ENCODE measurements at regions not wholly inside any gene's neighbourhood (a gene's known extent, or its start where the extent isn't known, plus 50 kb on each side); places are given as distances from the start of the nearest gene placed in this dataset.

DNA sequence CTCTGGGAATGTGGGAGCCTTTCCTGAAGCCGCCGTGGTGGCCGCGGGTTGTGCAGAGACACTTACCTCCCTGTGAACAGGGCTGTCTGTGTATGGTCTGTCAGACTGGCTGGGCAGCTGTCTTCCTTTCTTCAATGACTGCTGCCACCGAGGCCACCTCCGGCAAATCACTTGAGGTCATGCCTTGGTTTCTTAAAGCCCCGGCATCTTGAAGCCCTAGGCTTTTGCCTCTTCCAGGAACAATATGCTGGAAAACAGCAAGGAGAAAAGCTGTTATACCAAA, 79.5 kb upstream of the ZSWIM6 start:
- TF ChIP-seq, protein P1, sequence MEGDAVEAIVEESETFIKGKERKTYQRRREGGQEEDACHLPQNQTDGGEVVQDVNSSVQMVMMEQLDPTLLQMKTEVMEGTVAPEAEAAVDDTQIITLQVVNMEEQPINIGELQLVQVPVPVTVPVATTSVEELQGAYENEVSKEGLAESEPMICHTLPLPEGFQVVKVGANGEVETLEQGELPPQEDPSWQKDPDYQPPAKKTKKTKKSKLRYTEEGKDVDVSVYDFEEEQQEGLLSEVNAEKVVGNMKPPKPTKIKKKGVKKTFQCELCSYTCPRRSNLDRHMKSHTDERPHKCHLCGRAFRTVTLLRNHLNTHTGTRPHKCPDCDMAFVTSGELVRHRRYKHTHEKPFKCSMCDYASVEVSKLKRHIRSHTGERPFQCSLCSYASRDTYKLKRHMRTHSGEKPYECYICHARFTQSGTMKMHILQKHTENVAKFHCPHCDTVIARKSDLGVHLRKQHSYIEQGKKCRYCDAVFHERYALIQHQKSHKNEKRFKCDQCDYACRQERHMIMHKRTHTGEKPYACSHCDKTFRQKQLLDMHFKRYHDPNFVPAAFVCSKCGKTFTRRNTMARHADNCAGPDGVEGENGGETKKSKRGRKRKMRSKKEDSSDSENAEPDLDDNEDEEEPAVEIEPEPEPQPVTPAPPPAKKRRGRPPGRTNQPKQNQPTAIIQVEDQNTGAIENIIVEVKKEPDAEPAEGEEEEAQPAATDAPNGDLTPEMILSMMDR (IDR thresholded peaks at IDR 0.05): no peak
- no peak for TF ChIP-seq EZH2 (IDR thresholded peaks at IDR 0.05; ENCODE audit: borderline replicate concordance, insufficient read depth, low read depth, low read length, poor library complexity, severe bottlenecking)
